Kidney epithelial cell (primary cell): ENCODE measurements at regions not wholly inside any gene's neighbourhood (a gene's known extent, or its start where the extent isn't known, plus 50 kb on each side); places are given as distances from the start of the nearest gene placed in this dataset.

Experiments
- DNase-seq: peaks from one replicate; pipeline ENCODE4 v3.0.0-alpha.2; 2010; ENCODE audit warnings: low read depth
- H3K27me3 ChIP-seq: 2 replicates; pipeline ENCODE4 v1.6.0; 2011; ENCODE audit warnings: low read length; ENCODE audit not compliant: control insufficient read depth, insufficient read depth
- H3K36me3 ChIP-seq: 2 replicates; pipeline ENCODE4 v1.5.1; 2011; ENCODE audit warnings: low read length; ENCODE audit not compliant: control insufficient read depth, insufficient read depth
- H3K4me3 ChIP-seq: 2 replicates; pipeline ENCODE4 v1.5.1; 2011; ENCODE audit warnings: low read depth, mild to moderate bottlenecking, control low read depth, low read length
- TF ChIP-seq, protein P1 (sequence below): IDR thresholded peaks from 2 replicates; pipeline ENCODE4 v1.5.1; 2011; ENCODE audit warnings: mild to moderate bottlenecking, moderate library complexity, low read length, control low read depth, inconsistent platforms; ENCODE audit not compliant: insufficient read depth, poor library complexity, severe bottlenecking

DNA sequence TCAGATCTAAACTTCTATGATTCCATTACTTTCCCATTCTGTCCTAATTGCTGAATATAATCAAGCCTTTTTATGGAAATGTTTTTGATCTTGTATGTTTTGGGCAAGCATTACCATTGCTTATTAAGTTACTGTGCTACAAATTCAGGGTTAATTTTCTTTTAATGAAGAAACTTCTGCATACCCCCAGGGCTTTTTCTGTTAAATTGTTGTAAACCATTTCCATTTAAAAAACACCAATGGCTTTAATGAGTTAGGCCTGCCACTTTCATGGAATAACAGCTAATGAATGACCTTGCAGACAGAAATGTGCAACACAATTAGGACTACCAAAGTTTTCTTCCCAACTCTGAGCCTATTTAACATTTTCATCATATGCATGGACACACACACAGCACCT, 150.0 kb downstream of the DIPK2A start:
- Histone ChIP-seq H3K27me3 (no peaks in the 10 kb centered on the region), H3K36me3 (no peaks in the 10 kb centered on the region), H3K4me3 (no peak overlapping the region)
- TF ChIP-seq, protein P1, sequence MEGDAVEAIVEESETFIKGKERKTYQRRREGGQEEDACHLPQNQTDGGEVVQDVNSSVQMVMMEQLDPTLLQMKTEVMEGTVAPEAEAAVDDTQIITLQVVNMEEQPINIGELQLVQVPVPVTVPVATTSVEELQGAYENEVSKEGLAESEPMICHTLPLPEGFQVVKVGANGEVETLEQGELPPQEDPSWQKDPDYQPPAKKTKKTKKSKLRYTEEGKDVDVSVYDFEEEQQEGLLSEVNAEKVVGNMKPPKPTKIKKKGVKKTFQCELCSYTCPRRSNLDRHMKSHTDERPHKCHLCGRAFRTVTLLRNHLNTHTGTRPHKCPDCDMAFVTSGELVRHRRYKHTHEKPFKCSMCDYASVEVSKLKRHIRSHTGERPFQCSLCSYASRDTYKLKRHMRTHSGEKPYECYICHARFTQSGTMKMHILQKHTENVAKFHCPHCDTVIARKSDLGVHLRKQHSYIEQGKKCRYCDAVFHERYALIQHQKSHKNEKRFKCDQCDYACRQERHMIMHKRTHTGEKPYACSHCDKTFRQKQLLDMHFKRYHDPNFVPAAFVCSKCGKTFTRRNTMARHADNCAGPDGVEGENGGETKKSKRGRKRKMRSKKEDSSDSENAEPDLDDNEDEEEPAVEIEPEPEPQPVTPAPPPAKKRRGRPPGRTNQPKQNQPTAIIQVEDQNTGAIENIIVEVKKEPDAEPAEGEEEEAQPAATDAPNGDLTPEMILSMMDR: no peak
- DNase-seq: no peak

DNA sequence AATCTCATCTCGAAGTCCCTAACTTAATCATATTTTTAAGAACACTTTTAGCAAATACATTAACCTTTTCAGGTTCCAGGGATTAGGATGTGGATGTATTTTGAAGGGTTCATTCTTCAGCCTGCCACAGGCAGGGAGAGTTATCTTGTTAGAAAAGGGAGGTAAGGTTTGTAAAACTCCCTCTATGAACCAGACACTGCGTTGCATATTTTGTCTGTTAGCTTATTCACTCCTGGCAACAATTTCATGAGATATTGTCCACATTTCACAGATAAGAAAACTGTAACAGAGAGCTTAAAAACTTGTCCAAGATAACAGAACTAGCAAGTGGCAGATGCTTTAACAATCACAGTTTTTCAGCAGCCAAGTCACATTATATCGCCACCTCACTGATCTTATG, 155.4 kb downstream of the DIPK2A start:
- no peaks in the 10 kb centered on the region for H3K27me3 ChIP-seq
- TF ChIP-seq, protein P1: no peak
- no peak overlapping the region for H3K4me3 ChIP-seq
- H3K36me3 ChIP-seq: no peaks in the 10 kb centered on the region
- DNase-seq: no peak

DNA sequence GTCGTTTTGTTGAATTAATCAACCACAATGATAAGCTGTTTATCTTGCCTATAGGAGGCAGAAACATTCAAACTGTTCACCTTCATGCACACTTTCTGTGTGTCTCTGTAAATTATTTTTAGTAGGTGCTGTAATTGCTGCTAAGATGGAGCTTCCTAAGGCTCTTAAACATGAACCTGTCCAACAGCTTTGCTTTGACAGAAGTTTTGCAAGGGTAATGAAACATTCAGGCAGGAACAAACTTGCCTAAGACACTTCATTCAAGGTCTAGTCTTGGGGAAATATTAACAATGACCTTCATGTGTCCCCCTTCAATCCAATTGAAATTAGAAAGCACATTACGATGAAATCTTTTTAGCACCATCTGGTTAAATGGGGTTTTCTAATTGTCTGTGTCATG, 156.1 kb downstream of the DIPK2A start:
- Histone ChIP-seq H3K4me3 (no peak overlapping the region), H3K27me3 (no peaks in the 10 kb centered on the region), H3K36me3 (no peaks in the 10 kb centered on the region)
- DNase-seq: no peak
- TF ChIP-seq, protein P1: no peak

DNA sequence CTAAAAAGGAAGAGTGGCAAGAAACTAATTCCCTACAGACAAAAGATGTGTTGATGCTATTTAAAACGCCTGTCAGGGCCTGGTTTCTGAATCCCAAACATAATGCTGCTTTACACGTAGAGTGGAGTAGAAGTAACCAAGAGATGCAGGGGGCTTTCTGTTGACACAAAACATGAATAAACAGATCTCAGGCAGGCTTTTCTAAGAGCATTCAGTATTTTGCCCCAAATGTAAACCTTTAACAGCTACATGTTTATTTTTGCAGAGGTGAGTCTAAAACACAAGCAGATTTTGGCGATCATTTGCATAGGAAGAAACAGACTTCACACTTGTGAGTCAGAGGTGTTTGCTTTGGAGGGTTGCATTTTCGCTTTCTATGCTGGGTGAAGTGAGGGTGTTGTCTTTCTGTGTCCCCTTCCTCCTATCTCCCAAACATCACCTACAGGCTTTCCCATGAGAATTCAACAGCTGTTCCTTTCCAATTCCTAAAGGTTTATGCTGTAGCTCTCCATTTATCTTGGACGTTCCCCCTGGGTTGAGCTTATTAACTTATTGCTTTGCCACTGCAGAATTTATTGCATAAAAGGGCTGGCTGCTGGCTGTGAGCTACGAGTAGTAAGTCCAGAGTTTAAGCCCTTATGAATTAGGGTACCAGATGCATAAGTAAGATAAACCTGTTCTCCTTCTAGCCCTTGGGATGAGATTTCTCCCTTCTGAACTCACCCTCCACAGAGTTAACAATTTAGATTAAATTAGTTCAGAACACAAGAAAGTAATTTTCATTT, 156.7 kb downstream of the DIPK2A start:
- H3K4me3 ChIP-seq: no peak overlapping the region
- TF ChIP-seq, protein P1: no peak
- no peak for DNase-seq
- H3K27me3 ChIP-seq: no peaks in the 10 kb centered on the region
- no peaks in the 10 kb centered on the region for H3K36me3 ChIP-seq

DNA sequence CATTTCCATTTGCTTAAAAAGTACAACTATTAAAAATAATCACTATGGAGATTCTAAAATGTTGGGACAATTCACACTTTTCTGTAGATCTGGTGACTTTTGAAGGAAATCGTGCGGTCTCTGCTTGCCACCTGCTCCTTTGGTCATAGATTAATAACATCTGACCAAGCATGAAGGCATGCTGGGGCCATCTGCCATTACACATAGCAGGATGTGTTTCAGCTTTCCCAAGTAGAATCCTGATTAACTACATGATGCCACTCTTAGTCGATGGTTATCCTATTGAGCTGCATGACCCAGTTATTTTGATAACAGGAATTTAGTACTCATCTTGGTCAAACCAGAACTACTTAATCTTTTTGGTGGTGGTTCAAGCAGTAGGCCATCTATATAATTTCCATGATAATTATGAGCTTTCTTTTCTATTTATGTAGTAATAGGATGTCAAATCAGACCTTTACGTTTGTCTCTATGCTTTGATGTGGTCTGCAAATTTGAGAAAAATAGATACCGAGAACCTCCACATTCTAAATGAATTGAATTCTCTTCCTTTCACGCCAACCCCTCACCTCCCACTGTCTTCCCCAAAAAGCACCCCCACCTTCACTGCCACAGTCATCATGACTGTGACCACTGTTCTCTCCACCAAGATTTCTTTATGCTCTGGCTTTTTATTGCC, 158.1 kb downstream of the DIPK2A start:
- no peaks in the 10 kb centered on the region for H3K27me3 ChIP-seq
- TF ChIP-seq, protein P1: no peak
- H3K36me3 ChIP-seq: no peaks in the 10 kb centered on the region
- H3K4me3 ChIP-seq: no peak overlapping the region
- DNase-seq: no peak

DNA sequence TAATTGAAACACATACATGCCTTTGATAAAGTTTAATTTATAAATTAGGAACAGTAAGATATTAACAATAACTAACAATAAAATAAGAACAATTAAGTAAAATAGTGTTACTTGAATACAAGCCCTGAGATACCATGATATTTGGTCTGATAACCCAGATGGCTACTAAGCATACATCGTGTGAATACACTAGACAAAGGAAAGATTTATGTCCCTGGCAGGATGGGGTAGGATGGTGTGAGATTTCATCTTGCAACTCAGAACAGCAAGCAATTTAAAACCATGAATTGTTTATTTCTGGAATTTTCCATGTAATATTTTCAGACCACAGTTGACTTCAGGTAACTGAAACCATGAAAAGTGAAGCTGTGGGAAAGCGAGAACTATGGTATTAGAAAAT, 169.5 kb downstream of the DIPK2A start:
- H3K4me3 ChIP-seq: no peak overlapping the region
- TF ChIP-seq, protein P1: no peak
- H3K27me3 ChIP-seq: no peaks in the 10 kb centered on the region
- no peaks in the 10 kb centered on the region for H3K36me3 ChIP-seq
- no peak for DNase-seq
